PC-9 (cell line): ENCODE measurements at regions not wholly inside any gene's neighbourhood (a gene's known extent, or its start where the extent isn't known, plus 50 kb on each side); places are given as distances from the start of the nearest gene placed in this dataset.

Source experiments
- BruUV-seq: library from RNA; stranded (reverse); fragments of 400-500 nt; replicated peaks from 2 replicates; lab custom pipeline; 2021; lab: Mats Ljungman, UMichigan
- CTCF ChIA-PET: fragments of 300-600 bp; sonication (Branson Sonifier 250); formaldehyde crosslinking; loops from one replicate; lab custom pipeline; 2022; ENCODE audit warnings: antibody characterized with exemption; lab: Charles Lee
- POLR2A ChIA-PET: fragments of 300-600 bp; sonication (Branson Sonifier 250); formaldehyde crosslinking; loops from one replicate; lab custom pipeline; 2022; ENCODE audit warnings: antibody characterized with exemption; ENCODE audit not compliant: unreplicated experiment; lab: Charles Lee
- DNase-seq, 2 experiments: peaks; one replicate each; pipeline versions ENCODE4 v3.0.0 to v3.0.0-alpha.2; 2015 to 2022; ENCODE audit warnings: mixed read lengths in 1 of 2
- H2AFZ ChIP-seq: fragments of 200-600 bp; sonication (generic); 2 replicates; pipeline ENCODE4 v1.8.1; 2017; ENCODE audit warnings: antibody characterized with exemption
- H3F3A ChIP-seq: fragments of 200-600 bp; sonication (generic); 2 replicates; pipeline ENCODE4 v1.8.1; 2017; ENCODE audit warnings: antibody characterized with exemption, mild to moderate bottlenecking, low read depth; ENCODE audit not compliant: insufficient read depth
- H3K27ac ChIP-seq: fragments of 200-600 bp; sonication (generic); 2 replicates; pipeline ENCODE4 v1.6.1; 2016; ENCODE audit warnings: mixed run types
- H3K27me3 ChIP-seq: fragments of 200-600 bp; sonication (generic); 2 replicates; pipeline ENCODE4 v1.6.1; 2016; ENCODE audit warnings: low read depth, mixed run types; ENCODE audit not compliant: insufficient read depth
- H3K36me3 ChIP-seq: fragments of 200-600 bp; sonication (generic); 2 replicates; pipeline ENCODE4 v1.6.1; 2016; ENCODE audit warnings: low read depth, mixed run types
- H3K4me1 ChIP-seq: fragments of 200-600 bp; sonication (generic); replicated peaks from 2 replicates; pipeline ENCODE4 v1.6.1; 2016; ENCODE audit warnings: mixed run types; ENCODE audit not compliant: insufficient read depth
- H3K4me2 ChIP-seq: fragments of 200-600 bp; sonication (generic); 2 replicates; pipeline ENCODE4 v1.6.1; 2017; ENCODE audit warnings: mixed run types
- H3K4me3 ChIP-seq: fragments of 200-600 bp; sonication (generic); 2 replicates; pipeline ENCODE4 v1.6.1; 2016; ENCODE audit warnings: mixed run types
- H3K79me2 ChIP-seq: fragments of 200-600 bp; sonication (generic); 2 replicates; pipeline ENCODE4 v1.6.1; 2017; ENCODE audit warnings: low read depth, mixed run types
- H3K9me2 ChIP-seq: fragments of 200-600 bp; sonication (generic); 2 replicates; pipeline ENCODE4 v1.8.1; 2017; ENCODE audit warnings: mild to moderate bottlenecking; ENCODE audit not compliant: insufficient read depth
- H3K9me3 ChIP-seq: fragments of 200-600 bp; sonication (generic); 2 replicates; pipeline ENCODE4 v1.8.1; 2016; ENCODE audit warnings: low read depth; ENCODE audit not compliant: insufficient read depth
- H4K20me1 ChIP-seq: fragments of 200-600 bp; sonication (generic); 2 replicates; pipeline ENCODE4 v1.8.1; 2017; ENCODE audit not compliant: insufficient read depth
- EZH2 ChIP-seq: fragments of 200-600 bp; sonication (generic); IDR thresholded peaks from 2 replicates; pipeline ENCODE4 v1.8.0; 2017; ENCODE audit warnings: antibody characterized with exemption, low read depth
- intact Hi-C: fragments of 100-400 bp; cut with micrococcal nuclease; formaldehyde crosslinking; loops from one replicate; pipeline ENCODE4 v1.10.0; 2022; ENCODE audit not compliant: unreplicated experiment
- TF ChIP-seq, protein P1 (sequence below): fragments of 200-600 bp; sonication (generic); conservative IDR thresholded peaks from 2 replicates; pipeline ENCODE4 v1.6.1; 2017; ENCODE audit warnings: mixed run types, antibody characterized with exemption, mild to moderate bottlenecking, moderate library complexity

- intact Hi-C loops: no loop called here
- Histone ChIP-seq H3K79me2 (no peaks in the 10 kb centered on the region), H3K36me3 (no peaks in the 10 kb centered on the region), H3K9me3 (no peaks in the 10 kb centered on the region), H3F3A (no peaks in the 10 kb centered on the region), H2AFZ (peak overlapping the region; percentile 43; the same call in 1 of the 2 replicates), H3K4me1 (no peaks in the 10 kb centered on the region), H3K4me3 (no peak overlapping the region), H3K27me3 (no peaks in the 10 kb centered on the region), H3K4me2 (no peak overlapping the region), H3K9me2 (no peaks in the 10 kb centered on the region), H4K20me1 (no peaks in the 10 kb centered on the region), H3K27ac (no peak overlapping the region)
- BruUV-seq: no TSS peak
- POLR2A ChIA-PET: no interaction called here
- CTCF ChIA-PET: no interaction called here
- TF ChIP-seq EZH2: no peak
- TF ChIP-seq, protein P1, sequence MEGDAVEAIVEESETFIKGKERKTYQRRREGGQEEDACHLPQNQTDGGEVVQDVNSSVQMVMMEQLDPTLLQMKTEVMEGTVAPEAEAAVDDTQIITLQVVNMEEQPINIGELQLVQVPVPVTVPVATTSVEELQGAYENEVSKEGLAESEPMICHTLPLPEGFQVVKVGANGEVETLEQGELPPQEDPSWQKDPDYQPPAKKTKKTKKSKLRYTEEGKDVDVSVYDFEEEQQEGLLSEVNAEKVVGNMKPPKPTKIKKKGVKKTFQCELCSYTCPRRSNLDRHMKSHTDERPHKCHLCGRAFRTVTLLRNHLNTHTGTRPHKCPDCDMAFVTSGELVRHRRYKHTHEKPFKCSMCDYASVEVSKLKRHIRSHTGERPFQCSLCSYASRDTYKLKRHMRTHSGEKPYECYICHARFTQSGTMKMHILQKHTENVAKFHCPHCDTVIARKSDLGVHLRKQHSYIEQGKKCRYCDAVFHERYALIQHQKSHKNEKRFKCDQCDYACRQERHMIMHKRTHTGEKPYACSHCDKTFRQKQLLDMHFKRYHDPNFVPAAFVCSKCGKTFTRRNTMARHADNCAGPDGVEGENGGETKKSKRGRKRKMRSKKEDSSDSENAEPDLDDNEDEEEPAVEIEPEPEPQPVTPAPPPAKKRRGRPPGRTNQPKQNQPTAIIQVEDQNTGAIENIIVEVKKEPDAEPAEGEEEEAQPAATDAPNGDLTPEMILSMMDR: no peak
- DNase-seq: no peak
These were observed 727.0 kb upstream of the PIK3C3 start for GRCh38 chr18:41227993-41228392.

DNA sequence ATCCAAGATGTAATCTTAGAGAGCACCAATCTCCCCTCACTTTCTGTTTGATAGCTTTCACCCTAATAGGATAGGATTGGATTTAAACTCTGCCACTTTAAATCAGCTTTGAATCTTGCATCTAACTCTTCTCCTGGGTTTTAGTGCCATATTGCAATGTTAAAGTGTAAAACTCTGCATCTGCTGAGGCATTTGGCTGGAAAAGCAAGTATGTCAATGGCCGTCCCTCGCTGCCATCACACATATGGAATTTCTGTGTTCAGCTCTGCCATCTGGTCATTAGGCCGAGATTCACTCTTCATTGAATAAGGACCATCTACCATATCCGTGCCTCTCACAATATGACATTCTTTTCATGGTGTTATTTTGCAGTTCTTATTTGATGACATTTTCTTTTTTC is 728.1 kb upstream of the PIK3C3 start:
- CTCF ChIA-PET: no interaction called here
- Histone ChIP-seq H4K20me1 (no peaks in the 10 kb centered on the region), H3K9me2 (no peaks in the 10 kb centered on the region), H2AFZ (no peak overlapping the region), H3K36me3 (no peaks in the 10 kb centered on the region), H3K27ac (no peak overlapping the region), H3K4me1 (no peaks in the 10 kb centered on the region), H3K4me2 (no peak overlapping the region), H3K4me3 (no peak overlapping the region), H3K9me3 (no peaks in the 10 kb centered on the region), H3F3A (no peaks in the 10 kb centered on the region), H3K27me3 (no peaks in the 10 kb centered on the region), H3K79me2 (no peaks in the 10 kb centered on the region)
- POLR2A ChIA-PET: no interaction called here
- intact Hi-C loops: no loop called here
- BruUV-seq: no TSS peak
- TF ChIP-seq, protein P1: no peak
- no peak for DNase-seq

DNA sequence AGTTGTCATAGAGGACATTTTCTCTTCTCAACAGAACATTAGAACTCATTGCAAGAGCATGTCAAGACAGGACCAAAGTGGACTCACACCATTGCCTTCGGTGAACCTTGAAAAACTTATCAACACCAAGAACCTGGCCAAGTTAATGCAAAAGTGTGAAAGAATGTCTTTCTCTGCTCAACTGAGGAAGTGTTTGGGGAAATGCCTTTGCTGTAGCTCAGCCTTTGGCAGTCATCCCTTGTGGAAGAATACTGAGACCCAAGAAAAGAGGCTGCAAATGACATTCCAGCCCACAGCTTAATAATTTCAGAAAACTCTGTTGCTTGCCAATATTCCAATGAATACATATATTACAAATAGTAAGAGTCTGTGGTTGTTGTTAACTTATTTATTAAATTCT is 728.8 kb upstream of the PIK3C3 start:
- Histone ChIP-seq H3K4me2 (no peak overlapping the region), H3K36me3 (no peaks in the 10 kb centered on the region), H3K27ac (no peak overlapping the region), H3K9me2 (no peaks in the 10 kb centered on the region), H3K79me2 (no peaks in the 10 kb centered on the region), H3K27me3 (no peaks in the 10 kb centered on the region), H4K20me1 (no peaks in the 10 kb centered on the region), H3F3A (no peaks in the 10 kb centered on the region), H3K9me3 (no peaks in the 10 kb centered on the region), H3K4me3 (no peak overlapping the region), H2AFZ (no peak overlapping the region), H3K4me1 (no peaks in the 10 kb centered on the region)
- ChIA-PET POLR2A (no interaction called here), CTCF (no interaction called here)
- intact Hi-C loops: no loop called here
- no peak for DNase-seq
- TF ChIP-seq EZH2: no peak
- TF ChIP-seq, protein P1: no peak
- no TSS peak for BruUV-seq
